ENCODE measurements at regions not wholly inside any gene's neighbourhood (a gene's known extent, or its start where the extent isn't known, plus 50 kb on each side); places are given as distances from the start of the nearest gene placed in this dataset.

- TF ChIP-seq CHD7 (IDR thresholded peaks at IDR 0.05; ENCODE audit: insufficient replicate concordance, low read length): no peak
- no peak for TF ChIP-seq SAP30 (IDR thresholded peaks at IDR 0.05; ENCODE audit: insufficient read depth, insufficient replicate concordance, low read length)
- TF ChIP-seq POU5F1 (IDR thresholded peaks at IDR 0.05; ENCODE audit: low read depth, low read length): no peak
- no peak for TF ChIP-seq CBX8 (IDR thresholded peaks at IDR 0.05; ENCODE audit: borderline replicate concordance, low read depth, low read length)
- TF ChIP-seq BACH1 (IDR thresholded peaks at IDR 0.05; ENCODE audit: low read length): no peak
- TF ChIP-seq CHD2 (IDR thresholded peaks at IDR 0.05; ENCODE audit: low read length): no peak
- no peak for TF ChIP-seq SIN3A (conservative IDR thresholded peaks at IDR 0.05 in 1 of 2, IDR thresholded peaks at IDR 0.05 in 1 of 2; ENCODE audit: low read depth in 1 of 2, low read length in 2 of 2)
- TF ChIP-seq NANOG (IDR thresholded peaks at IDR 0.05; ENCODE audit: insufficient read depth, low read depth, low read length, poor library complexity, severe bottlenecking): no peak
Measured at GRCh38 chr12:85672436-85672835, 163.8 kb downstream of the RASSF9 start (continued).
